ENCODE measurements at regions not wholly inside any gene's neighbourhood (a gene's known extent, or its start where the extent isn't known, plus 50 kb on each side); places are given as distances from the start of the nearest gene placed in this dataset.

DNA sequence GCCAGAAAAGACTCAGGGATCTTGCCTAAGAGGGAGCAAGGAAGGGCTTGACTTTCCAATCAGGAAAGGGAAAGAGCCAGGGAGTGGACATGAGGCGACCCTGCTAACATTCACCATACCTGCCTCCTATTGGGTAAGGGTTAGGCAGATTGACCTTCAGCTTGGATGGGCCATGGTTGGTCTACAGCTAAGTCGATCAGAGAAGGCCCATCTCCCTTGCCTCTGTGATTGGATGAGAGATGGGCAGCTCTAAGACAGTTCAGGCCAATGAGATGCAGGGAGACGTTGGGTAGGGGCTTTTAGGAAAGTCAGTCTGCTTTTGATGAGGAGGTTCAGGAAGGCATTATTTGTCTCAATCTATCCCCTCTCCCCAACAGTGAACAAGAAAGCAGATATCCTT, 135.0 kb upstream of the STC2 start:
- TF ChIP-seq TAF1 (IDR thresholded peaks at IDR 0.05; ENCODE audit: low read depth) (no peak), RAD21 (IDR thresholded peaks at IDR 0.05; ENCODE audit: low read depth) (no peak), CREB1 (IDR thresholded peaks at IDR 0.05; ENCODE audit: low read depth) (no peak)
- TF ChIP-seq, protein P1, sequence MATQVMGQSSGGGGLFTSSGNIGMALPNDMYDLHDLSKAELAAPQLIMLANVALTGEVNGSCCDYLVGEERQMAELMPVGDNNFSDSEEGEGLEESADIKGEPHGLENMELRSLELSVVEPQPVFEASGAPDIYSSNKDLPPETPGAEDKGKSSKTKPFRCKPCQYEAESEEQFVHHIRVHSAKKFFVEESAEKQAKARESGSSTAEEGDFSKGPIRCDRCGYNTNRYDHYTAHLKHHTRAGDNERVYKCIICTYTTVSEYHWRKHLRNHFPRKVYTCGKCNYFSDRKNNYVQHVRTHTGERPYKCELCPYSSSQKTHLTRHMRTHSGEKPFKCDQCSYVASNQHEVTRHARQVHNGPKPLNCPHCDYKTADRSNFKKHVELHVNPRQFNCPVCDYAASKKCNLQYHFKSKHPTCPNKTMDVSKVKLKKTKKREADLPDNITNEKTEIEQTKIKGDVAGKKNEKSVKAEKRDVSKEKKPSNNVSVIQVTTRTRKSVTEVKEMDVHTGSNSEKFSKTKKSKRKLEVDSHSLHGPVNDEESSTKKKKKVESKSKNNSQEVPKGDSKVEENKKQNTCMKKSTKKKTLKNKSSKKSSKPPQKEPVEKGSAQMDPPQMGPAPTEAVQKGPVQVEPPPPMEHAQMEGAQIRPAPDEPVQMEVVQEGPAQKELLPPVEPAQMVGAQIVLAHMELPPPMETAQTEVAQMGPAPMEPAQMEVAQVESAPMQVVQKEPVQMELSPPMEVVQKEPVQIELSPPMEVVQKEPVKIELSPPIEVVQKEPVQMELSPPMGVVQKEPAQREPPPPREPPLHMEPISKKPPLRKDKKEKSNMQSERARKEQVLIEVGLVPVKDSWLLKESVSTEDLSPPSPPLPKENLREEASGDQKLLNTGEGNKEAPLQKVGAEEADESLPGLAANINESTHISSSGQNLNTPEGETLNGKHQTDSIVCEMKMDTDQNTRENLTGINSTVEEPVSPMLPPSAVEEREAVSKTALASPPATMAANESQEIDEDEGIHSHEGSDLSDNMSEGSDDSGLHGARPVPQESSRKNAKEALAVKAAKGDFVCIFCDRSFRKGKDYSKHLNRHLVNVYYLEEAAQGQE (IDR thresholded peaks at IDR 0.05; ENCODE audit: low read depth) = no peak
